ENCODE measurements at regions not wholly inside any gene's neighbourhood (a gene's known extent, or its start where the extent isn't known, plus 50 kb on each side); places are given as distances from the start of the nearest gene placed in this dataset.

- no peak overlapping the region for H3K9ac ChIP-seq (ENCODE audit: low read depth in 1 of 2, low read length in 2 of 2)
- no peak overlapping the region for H3K27ac ChIP-seq (ENCODE audit: low read depth, low read length)
- H3K4me1 ChIP-seq (ENCODE audit: control insufficient read depth in 1 of 2, insufficient read depth in 2 of 2, low read length in 2 of 2), result no peaks in the 10 kb centered on the region
- H3K4me3 ChIP-seq (ENCODE audit: low read depth in 1 of 2, low read length in 2 of 2), result no peak overlapping the region
- H3K9me3 ChIP-seq (ENCODE audit: control insufficient read depth in 1 of 2, low read length in 2 of 2), result no peaks in the 10 kb centered on the region
- no peaks in the 10 kb centered on the region for H3K36me3 ChIP-seq (ENCODE audit: control insufficient read depth in 1 of 2, insufficient read depth in 2 of 2, low read length in 2 of 2)
- no peaks in the 10 kb centered on the region for H3K27me3 ChIP-seq (ENCODE audit: control insufficient read depth in 1 of 2, insufficient read depth in 2 of 2, low read length in 2 of 2)
Measured at GRCh38 chr5:2905741-2906140, 154.3 kb upstream of the IRX2 start.

- Histone ChIP-seq H3K9ac (ENCODE audit: low read depth in 1 of 2, low read length in 2 of 2) (no peak overlapping the region), H3K27me3 (ENCODE audit: control insufficient read depth in 1 of 2, insufficient read depth in 2 of 2, low read length in 2 of 2) (no peaks in the 10 kb centered on the region), H3K27ac (ENCODE audit: low read depth, low read length) (no peak overlapping the region), H3K9me3 (ENCODE audit: control insufficient read depth in 1 of 2, low read length in 2 of 2) (no peaks in the 10 kb centered on the region), H3K4me3 (ENCODE audit: low read depth in 1 of 2, low read length in 2 of 2) (no peak overlapping the region), H3K4me1 (ENCODE audit: control insufficient read depth in 1 of 2, insufficient read depth in 2 of 2, low read length in 2 of 2) (no peaks in the 10 kb centered on the region), H3K36me3 (ENCODE audit: control insufficient read depth in 1 of 2, insufficient read depth in 2 of 2, low read length in 2 of 2) (no peaks in the 10 kb centered on the region)
Measured at GRCh38 chr5:2904956-2905355, 153.5 kb upstream of the IRX2 start.

GRCh38 chr5:2904399-2904798 is 152.9 kb upstream of the IRX2 start:
- Histone ChIP-seq H3K27me3 (ENCODE audit: control insufficient read depth in 1 of 2, insufficient read depth in 2 of 2, low read length in 2 of 2) (no peaks in the 10 kb centered on the region), H3K9me3 (ENCODE audit: control insufficient read depth in 1 of 2, low read length in 2 of 2) (no peaks in the 10 kb centered on the region), H3K9ac (ENCODE audit: low read depth in 1 of 2, low read length in 2 of 2) (no peak overlapping the region), H3K4me3 (ENCODE audit: low read depth in 1 of 2, low read length in 2 of 2) (no peak overlapping the region), H3K4me1 (ENCODE audit: control insufficient read depth in 1 of 2, insufficient read depth in 2 of 2, low read length in 2 of 2) (no peaks in the 10 kb centered on the region), H3K27ac (ENCODE audit: low read depth, low read length) (no peak overlapping the region), H3K36me3 (ENCODE audit: control insufficient read depth in 1 of 2, insufficient read depth in 2 of 2, low read length in 2 of 2) (no peaks in the 10 kb centered on the region)

- no peaks in the 10 kb centered on the region for H3K36me3 ChIP-seq (ENCODE audit: control insufficient read depth in 1 of 2, insufficient read depth in 2 of 2, low read length in 2 of 2)
- H3K4me3 ChIP-seq (ENCODE audit: low read depth in 1 of 2, low read length in 2 of 2), result no peak overlapping the region
- H3K9me3 ChIP-seq (ENCODE audit: control insufficient read depth in 1 of 2, low read length in 2 of 2), result no peaks in the 10 kb centered on the region
- no peaks in the 10 kb centered on the region for H3K4me1 ChIP-seq (ENCODE audit: control insufficient read depth in 1 of 2, insufficient read depth in 2 of 2, low read length in 2 of 2)
- no peak overlapping the region for H3K9ac ChIP-seq (ENCODE audit: low read depth in 1 of 2, low read length in 2 of 2)
- H3K27me3 ChIP-seq (ENCODE audit: control insufficient read depth in 1 of 2, insufficient read depth in 2 of 2, low read length in 2 of 2), result no peaks in the 10 kb centered on the region
- no peak overlapping the region for H3K27ac ChIP-seq (ENCODE audit: low read depth, low read length)
Measured at GRCh38 chr5:2903451-2904395, 152.2 kb upstream of the IRX2 start.

GRCh38 chr5:2902742-2903297 is 151.3 kb upstream of the IRX2 start:
- H3K4me1 ChIP-seq (ENCODE audit: control insufficient read depth in 1 of 2, insufficient read depth in 2 of 2, low read length in 2 of 2), result no peaks in the 10 kb centered on the region

GRCh38 chr5:2902186-2902585 is 150.7 kb upstream of the IRX2 start:
- H3K4me1 ChIP-seq (ENCODE audit: control insufficient read depth in 1 of 2, insufficient read depth in 2 of 2, low read length in 2 of 2), result no peaks in the 10 kb centered on the region
- no peaks in the 10 kb centered on the region for H3K9me3 ChIP-seq (ENCODE audit: control insufficient read depth in 1 of 2, low read length in 2 of 2)
- no peaks in the 10 kb centered on the region for H3K27me3 ChIP-seq (ENCODE audit: control insufficient read depth in 1 of 2, insufficient read depth in 2 of 2, low read length in 2 of 2)
- H3K9ac ChIP-seq (ENCODE audit: low read depth in 1 of 2, low read length in 2 of 2), result no peak overlapping the region
- H3K36me3 ChIP-seq (ENCODE audit: control insufficient read depth in 1 of 2, insufficient read depth in 2 of 2, low read length in 2 of 2), result no peaks in the 10 kb centered on the region
- no peak overlapping the region for H3K4me3 ChIP-seq (ENCODE audit: low read depth in 1 of 2, low read length in 2 of 2)
- H3K27ac ChIP-seq (ENCODE audit: low read depth, low read length), result no peak overlapping the region

More at GRCh38 chr5:2902742-2903297, 151.3 kb upstream of the IRX2 start:
- Histone ChIP-seq H3K9me3 (ENCODE audit: control insufficient read depth in 1 of 2, low read length in 2 of 2) (no peaks in the 10 kb centered on the region), H3K27me3 (ENCODE audit: control insufficient read depth in 1 of 2, insufficient read depth in 2 of 2, low read length in 2 of 2) (no peaks in the 10 kb centered on the region), H3K9ac (ENCODE audit: low read depth in 1 of 2, low read length in 2 of 2) (no peak overlapping the region), H3K27ac (ENCODE audit: low read depth, low read length) (no peak overlapping the region), H3K4me3 (ENCODE audit: low read depth in 1 of 2, low read length in 2 of 2) (no peak overlapping the region), H3K36me3 (ENCODE audit: control insufficient read depth in 1 of 2, insufficient read depth in 2 of 2, low read length in 2 of 2) (no peaks in the 10 kb centered on the region)

DNA sequence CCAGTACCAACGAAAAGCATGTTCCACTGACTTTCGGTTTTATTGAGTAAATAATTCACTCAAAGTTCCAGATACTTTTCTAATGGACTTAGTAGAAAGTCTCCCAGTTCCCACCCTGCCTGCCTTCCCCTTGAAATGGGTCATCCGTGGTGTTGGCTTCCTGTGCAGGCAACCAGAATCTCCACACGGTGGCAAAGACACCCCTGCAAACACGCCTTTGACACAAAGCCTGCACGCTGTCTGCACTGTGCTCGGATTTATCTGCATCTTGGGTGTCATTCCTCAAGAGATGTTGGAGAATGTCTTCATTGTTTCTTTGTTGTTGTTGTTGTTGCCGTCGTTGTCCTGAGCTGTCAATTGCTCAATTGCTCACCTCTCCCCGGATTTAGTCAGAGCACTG is 150.0 kb upstream of the IRX2 start:
- H3K27me3 ChIP-seq (ENCODE audit: control insufficient read depth in 1 of 2, insufficient read depth in 2 of 2, low read length in 2 of 2), result no peaks in the 10 kb centered on the region
- no peaks in the 10 kb centered on the region for H3K4me1 ChIP-seq (ENCODE audit: control insufficient read depth in 1 of 2, insufficient read depth in 2 of 2, low read length in 2 of 2)

DNA sequence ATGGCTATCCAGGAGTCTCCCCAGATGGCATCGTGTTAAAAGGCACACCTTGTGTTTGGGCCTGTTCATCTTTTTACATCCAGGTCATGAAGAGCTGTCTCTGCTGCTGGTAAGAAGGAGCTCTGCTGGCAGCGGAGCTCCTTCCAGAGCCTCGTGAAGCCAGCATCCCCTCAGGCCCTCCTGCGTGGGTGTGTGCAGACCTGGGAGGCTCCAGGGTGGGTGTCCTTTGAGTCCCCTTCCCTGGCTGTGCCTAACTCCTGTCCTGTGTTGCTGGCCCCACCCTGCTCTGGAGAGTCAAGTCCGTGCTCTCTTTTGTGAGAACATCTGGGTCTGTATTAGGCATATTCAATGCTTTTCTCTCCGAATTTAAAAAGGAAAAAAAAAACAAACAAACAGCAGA is 149.6 kb upstream of the IRX2 start:
- Histone ChIP-seq H3K9ac (ENCODE audit: low read depth in 1 of 2, low read length in 2 of 2) (no peak overlapping the region), H3K27ac (ENCODE audit: low read depth, low read length) (no peak overlapping the region), H3K36me3 (ENCODE audit: control insufficient read depth in 1 of 2, insufficient read depth in 2 of 2, low read length in 2 of 2) (no peaks in the 10 kb centered on the region), H3K27me3 (ENCODE audit: control insufficient read depth in 1 of 2, insufficient read depth in 2 of 2, low read length in 2 of 2) (no peaks in the 10 kb centered on the region), H3K4me3 (ENCODE audit: low read depth in 1 of 2, low read length in 2 of 2) (no peak overlapping the region), H3K9me3 (ENCODE audit: control insufficient read depth in 1 of 2, low read length in 2 of 2) (no peaks in the 10 kb centered on the region), H3K4me1 (ENCODE audit: control insufficient read depth in 1 of 2, insufficient read depth in 2 of 2, low read length in 2 of 2) (no peaks in the 10 kb centered on the region)

More for the DNA sequence above, 150.0 kb upstream of the IRX2 start:
- Histone ChIP-seq H3K27ac (ENCODE audit: low read depth, low read length) (no peak overlapping the region), H3K9me3 (ENCODE audit: control insufficient read depth in 1 of 2, low read length in 2 of 2) (no peaks in the 10 kb centered on the region), H3K9ac (ENCODE audit: low read depth in 1 of 2, low read length in 2 of 2) (no peak overlapping the region), H3K4me3 (ENCODE audit: low read depth in 1 of 2, low read length in 2 of 2) (no peak overlapping the region), H3K36me3 (ENCODE audit: control insufficient read depth in 1 of 2, insufficient read depth in 2 of 2, low read length in 2 of 2) (no peaks in the 10 kb centered on the region)

DNA sequence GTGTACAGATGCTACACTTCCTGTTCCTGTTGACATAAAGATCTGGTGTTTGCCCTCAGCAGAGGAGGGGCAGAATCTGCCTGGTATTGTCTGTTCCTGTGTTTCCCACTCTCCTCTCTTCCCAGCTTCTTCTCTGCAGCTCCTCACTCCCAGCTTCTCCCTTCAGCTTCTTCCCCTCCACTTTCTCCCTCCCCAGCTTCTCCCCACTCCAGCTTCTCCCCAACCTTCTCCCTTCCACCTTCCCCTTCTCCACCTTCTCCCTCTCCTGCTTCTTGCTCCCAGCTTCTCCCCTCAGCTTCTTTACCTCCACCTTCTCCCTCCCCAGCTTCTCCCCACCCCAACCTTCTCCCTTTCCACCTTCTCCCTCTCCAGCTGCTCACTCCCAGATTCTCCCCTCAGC is 148.9 kb upstream of the IRX2 start:
- H3K36me3 ChIP-seq (ENCODE audit: control insufficient read depth in 1 of 2, insufficient read depth in 2 of 2, low read length in 2 of 2), result no peaks in the 10 kb centered on the region
- H3K9me3 ChIP-seq (ENCODE audit: control insufficient read depth in 1 of 2, low read length in 2 of 2), result no peaks in the 10 kb centered on the region
- no peaks in the 10 kb centered on the region for H3K4me1 ChIP-seq (ENCODE audit: control insufficient read depth in 1 of 2, insufficient read depth in 2 of 2, low read length in 2 of 2)
- H3K27ac ChIP-seq (ENCODE audit: low read depth, low read length), result no peak overlapping the region
- H3K4me3 ChIP-seq (ENCODE audit: low read depth in 1 of 2, low read length in 2 of 2), result no peak overlapping the region
- no peak overlapping the region for H3K9ac ChIP-seq (ENCODE audit: low read depth in 1 of 2, low read length in 2 of 2)
- no peaks in the 10 kb centered on the region for H3K27me3 ChIP-seq (ENCODE audit: control insufficient read depth in 1 of 2, insufficient read depth in 2 of 2, low read length in 2 of 2)

GRCh38 chr5:2899311-2899710 is 147.8 kb upstream of the IRX2 start:
- Histone ChIP-seq H3K4me3 (ENCODE audit: low read depth in 1 of 2, low read length in 2 of 2) (no peak overlapping the region), H3K9me3 (ENCODE audit: control insufficient read depth in 1 of 2, low read length in 2 of 2) (no peaks in the 10 kb centered on the region), H3K36me3 (ENCODE audit: control insufficient read depth in 1 of 2, insufficient read depth in 2 of 2, low read length in 2 of 2) (no peaks in the 10 kb centered on the region), H3K9ac (ENCODE audit: low read depth in 1 of 2, low read length in 2 of 2) (no peak overlapping the region), H3K27me3 (ENCODE audit: control insufficient read depth in 1 of 2, insufficient read depth in 2 of 2, low read length in 2 of 2) (no peaks in the 10 kb centered on the region), H3K27ac (ENCODE audit: low read depth, low read length) (no peak overlapping the region), H3K4me1 (ENCODE audit: control insufficient read depth in 1 of 2, insufficient read depth in 2 of 2, low read length in 2 of 2) (no peaks in the 10 kb centered on the region)
